IPS DF 6.9 (cell line): ENCODE measurements at regions not wholly inside any gene's neighbourhood (a gene's known extent, or its start where the extent isn't known, plus 50 kb on each side); places are given as distances from the start of the nearest gene placed in this dataset.

ENCODE experiments used
- DNase-seq: peaks from one replicate; pipeline ENCODE4 v3.0.0-alpha.2; 2013; ENCODE audit warnings: low read depth, low spot score
- H3K27ac ChIP-seq: one replicate; pipeline ENCODE4 v1.5.1; 2013; ENCODE audit warnings: low read length, control low read depth
- H3K27me3 ChIP-seq: 2 replicates; pipeline ENCODE4 v1.6.1; 2013; ENCODE audit warnings: mild to moderate bottlenecking, low read length; ENCODE audit not compliant: control insufficient read depth, insufficient read depth
- H3K36me3 ChIP-seq: 2 replicates; pipeline ENCODE4 v1.6.1; 2013; ENCODE audit warnings: low read length; ENCODE audit not compliant: control insufficient read depth, insufficient read depth
- H3K4me1 ChIP-seq: 2 replicates; pipeline ENCODE4 v1.6.1; 2013; ENCODE audit warnings: low read length; ENCODE audit not compliant: control insufficient read depth, insufficient read depth
- H3K4me3 ChIP-seq: 2 replicates; pipeline ENCODE4 v1.5.1; 2013; ENCODE audit warnings: mild to moderate bottlenecking, low read length
- H3K9me3 ChIP-seq: 2 replicates; pipeline ENCODE4 v1.6.1; 2013; ENCODE audit warnings: low read length, inconsistent platforms; ENCODE audit not compliant: control insufficient read depth, insufficient read depth
- WGBS: extraction: QIAGEN DNeasy Blood & Tissue Kit; methylation state at CpG from one replicate; pipeline ENCODE4 v1.1.7; 2013; ENCODE audit warnings: mixed read lengths, missing lambda C conversion rate; ENCODE audit not compliant: insufficient read length, insufficient coverage; 5-methylcytosine and 5-hydroxymethylcytosine counted together

GRCh38 chr7:85714951-85715350 lies 528.1 kb upstream of the SEMA3D start:
- Histone ChIP-seq H3K9me3 (no peaks in the 10 kb centered on the region), H3K36me3 (no peaks in the 10 kb centered on the region), H3K27me3 (no peaks in the 10 kb centered on the region), H3K27ac (no peak overlapping the region), H3K4me1 (no peaks in the 10 kb centered on the region), H3K4me3 (no peak overlapping the region)
- no peak for DNase-seq
- no CpG with 5 or more reads among the region's 2 CpGs for WGBS

GRCh38 chr7:85714043-85714578 lies 527.3 kb upstream of the SEMA3D start:
- Histone ChIP-seq H3K4me1 (no peaks in the 10 kb centered on the region), H3K36me3 (no peaks in the 10 kb centered on the region), H3K27me3 (no peaks in the 10 kb centered on the region), H3K27ac (no peak overlapping the region), H3K4me3 (no peak overlapping the region), H3K9me3 (no peaks in the 10 kb centered on the region)
- DNase-seq, result no peak
- WGBS, result no CpG with 5 or more reads among the region's 2 CpGs

GRCh38 chr7:85713171-85713570 lies 526.3 kb upstream of the SEMA3D start:
- H3K36me3 ChIP-seq, result no peaks in the 10 kb centered on the region
- H3K4me3 ChIP-seq, result no peak overlapping the region
- no peaks in the 10 kb centered on the region for H3K27me3 ChIP-seq
- no CpG with 5 or more reads among the region's 1 CpG for WGBS
- H3K27ac ChIP-seq, result no peak overlapping the region
- no peaks in the 10 kb centered on the region for H3K4me1 ChIP-seq
- no peaks in the 10 kb centered on the region for H3K9me3 ChIP-seq
- no peak for DNase-seq

GRCh38 chr7:85711894-85712293 lies 525.0 kb upstream of the SEMA3D start:
- Histone ChIP-seq H3K27me3 (no peaks in the 10 kb centered on the region), H3K4me1 (no peaks in the 10 kb centered on the region), H3K4me3 (no peak overlapping the region), H3K9me3 (no peaks in the 10 kb centered on the region), H3K27ac (no peak overlapping the region), H3K36me3 (no peaks in the 10 kb centered on the region)
- WGBS, result no CpG with 5 or more reads among the region's 2 CpGs
- no peak for DNase-seq

GRCh38 chr7:85710960-85711359 lies 524.1 kb upstream of the SEMA3D start:
- Histone ChIP-seq H3K36me3 (no peaks in the 10 kb centered on the region), H3K27me3 (no peaks in the 10 kb centered on the region), H3K4me3 (no peak overlapping the region), H3K4me1 (no peaks in the 10 kb centered on the region), H3K27ac (no peak overlapping the region), H3K9me3 (no peaks in the 10 kb centered on the region)
- DNase-seq, result no peak
- WGBS, result no CpG with 5 or more reads among the region's 2 CpGs

- Histone ChIP-seq H3K27me3 (no peaks in the 10 kb centered on the region), H3K9me3 (no peaks in the 10 kb centered on the region), H3K36me3 (no peaks in the 10 kb centered on the region), H3K27ac (no peak overlapping the region), H3K4me3 (no peak overlapping the region), H3K4me1 (no peaks in the 10 kb centered on the region)
- no peak for DNase-seq
- WGBS, result no CpG with 5 or more reads among the region's 1 CpG
Measured at GRCh38 chr7:85708221-85708620, 521.4 kb upstream of the SEMA3D start.

- no peak overlapping the region for H3K27ac ChIP-seq
- H3K9me3 ChIP-seq, result no peaks in the 10 kb centered on the region
- no peak for DNase-seq
- H3K4me3 ChIP-seq, result no peak overlapping the region
- H3K36me3 ChIP-seq, result no peaks in the 10 kb centered on the region
- H3K27me3 ChIP-seq, result no peaks in the 10 kb centered on the region
- WGBS, result no CpG with 5 or more reads among the region's 2 CpGs
- no peaks in the 10 kb centered on the region for H3K4me1 ChIP-seq
Measured at GRCh38 chr7:85705076-85705475, 518.2 kb upstream of the SEMA3D start.

- H3K4me1 ChIP-seq, result no peaks in the 10 kb centered on the region
- no CpG with 5 or more reads among the region's 2 CpGs for WGBS
- H3K4me3 ChIP-seq, result no peak overlapping the region
- no peaks in the 10 kb centered on the region for H3K9me3 ChIP-seq
- H3K36me3 ChIP-seq, result no peaks in the 10 kb centered on the region
- no peak for DNase-seq
- H3K27me3 ChIP-seq, result no peaks in the 10 kb centered on the region
- H3K27ac ChIP-seq, result no peak overlapping the region
Measured at GRCh38 chr7:85703251-85704010, 516.6 kb upstream of the SEMA3D start.

GRCh38 chr7:85702348-85702747 lies 515.5 kb upstream of the SEMA3D start:
- no peak overlapping the region for H3K27ac ChIP-seq
- DNase-seq, result no peak
- no peaks in the 10 kb centered on the region for H3K27me3 ChIP-seq
- no peaks in the 10 kb centered on the region for H3K4me1 ChIP-seq
- no peaks in the 10 kb centered on the region for H3K36me3 ChIP-seq
- no peaks in the 10 kb centered on the region for H3K9me3 ChIP-seq
- no peak overlapping the region for H3K4me3 ChIP-seq

GRCh38 chr7:85699482-85699881 lies 512.6 kb upstream of the SEMA3D start:
- Histone ChIP-seq H3K4me1 (no peaks in the 10 kb centered on the region), H3K27me3 (no peaks in the 10 kb centered on the region), H3K4me3 (no peak overlapping the region), H3K36me3 (no peaks in the 10 kb centered on the region), H3K27ac (no peak overlapping the region), H3K9me3 (no peaks in the 10 kb centered on the region)
- no CpG with 5 or more reads among the region's 2 CpGs for WGBS
- DNase-seq, result no peak

- no peaks in the 10 kb centered on the region for H3K9me3 ChIP-seq
- DNase-seq, result no peak
Measured at GRCh38 chr7:85695533-85695932, 508.7 kb upstream of the SEMA3D start.

More at GRCh38 chr7:85695533-85695932, 508.7 kb upstream of the SEMA3D start:
- Histone ChIP-seq H3K27ac (no peak overlapping the region), H3K4me1 (no peaks in the 10 kb centered on the region), H3K4me3 (no peak overlapping the region), H3K27me3 (no peaks in the 10 kb centered on the region), H3K36me3 (no peaks in the 10 kb centered on the region)
- WGBS, result no CpG with 5 or more reads among the region's 1 CpG
